Loucy (cell line): ENCODE measurements at regions not wholly inside any gene's neighbourhood (a gene's known extent, or its start where the extent isn't known, plus 50 kb on each side); places are given as distances from the start of the nearest gene placed in this dataset.

Source experiments
- H2AFZ ChIP-seq: fragments of 200-600 bp; sonication (generic); 2 replicates; pipeline ENCODE4 v1.6.0; 2016; ENCODE audit warnings: antibody characterized with exemption, mild to moderate bottlenecking, low read length, moderate library complexity
- H3F3A ChIP-seq: fragments of 200-600 bp; 2 replicates; pipeline ENCODE4 v1.6.0; 2016; ENCODE audit warnings: antibody characterized with exemption, low read depth, mild to moderate bottlenecking
- H3K27me3 ChIP-seq: fragments of 200-600 bp; sonication (generic); 2 replicates; pipeline ENCODE4 v1.6.1; 2014; ENCODE audit warnings: low read length, mild to moderate bottlenecking; ENCODE audit not compliant: insufficient read depth, poor library complexity, severe bottlenecking
- H3K36me3 ChIP-seq: fragments of 200-600 bp; sonication (generic); 2 replicates; pipeline ENCODE4 v1.6.1; 2016; ENCODE audit warnings: low read length; ENCODE audit not compliant: insufficient read depth
- H3K4me1 ChIP-seq: fragments of 200-600 bp; sonication (generic); 2 replicates; pipeline ENCODE4 v1.5.1; 2014; ENCODE audit warnings: low read length, mild to moderate bottlenecking; ENCODE audit not compliant: insufficient read depth, poor library complexity, severe bottlenecking
- H3K4me2 ChIP-seq: fragments of 200-600 bp; sonication (generic); 2 replicates; pipeline ENCODE4 v1.6.0; 2014; ENCODE audit warnings: antibody characterized with exemption, low read length, low read depth, mild to moderate bottlenecking; ENCODE audit not compliant: poor library complexity, severe bottlenecking
- H3K4me3 ChIP-seq: fragments of 200-600 bp; sonication (generic); 2 replicates; pipeline ENCODE4 v1.5.1; 2014; ENCODE audit warnings: low read length, mild to moderate bottlenecking, mixed read lengths; ENCODE audit not compliant: poor library complexity, severe bottlenecking
- H3K79me2 ChIP-seq: fragments of 200-600 bp; sonication (generic); 2 replicates; pipeline ENCODE4 v1.6.1; 2014; ENCODE audit warnings: low read length; ENCODE audit not compliant: insufficient read depth
- H3K9ac ChIP-seq: fragments of 200-600 bp; sonication (generic); 2 replicates; pipeline ENCODE4 v1.6.0; 2014; ENCODE audit warnings: mild to moderate bottlenecking, low read depth, low read length, moderate library complexity; ENCODE audit not compliant: poor library complexity, severe bottlenecking
- H3K9me2 ChIP-seq: fragments of 200-600 bp; sonication (generic); replicated peaks from 2 replicates; pipeline ENCODE4 v1.6.1; 2016; ENCODE audit warnings: low read depth, low read length, mixed read lengths
- H3K9me3 ChIP-seq: fragments of 200-600 bp; sonication (generic); 2 replicates; pipeline ENCODE4 v1.6.1; 2014; ENCODE audit warnings: mild to moderate bottlenecking, antibody characterized with exemption, low read length, low read depth; ENCODE audit not compliant: insufficient read depth
- H4K20me1 ChIP-seq: fragments of 200-600 bp; sonication (generic); 2 replicates; pipeline ENCODE4 v1.6.0; 2014; ENCODE audit warnings: antibody characterized with exemption, low read length, mild to moderate bottlenecking; ENCODE audit not compliant: insufficient read depth, poor library complexity, severe bottlenecking
- CTCF ChIP-seq: fragments of 200-600 bp; sonication (generic); conservative IDR thresholded peaks from 2 replicates; pipeline ENCODE4 v1.5.1; 2014; ENCODE audit warnings: mild to moderate bottlenecking, antibody characterized with exemption, low read length
- EZH2phosphoT487 ChIP-seq: fragments of 200-600 bp; IDR thresholded peaks from 2 replicates; pipeline ENCODE4 v1.6.1; 2018; ENCODE audit warnings: antibody characterized with exemption, mild to moderate bottlenecking, moderate library complexity, borderline replicate concordance

GRCh38 chr7:35526645-35527044 lies 168.3 kb downstream of the HERPUD2 start:
- no peaks in the 10 kb centered on the region for H3F3A ChIP-seq
- H3K9me3 ChIP-seq, result no peaks in the 10 kb centered on the region
- TF ChIP-seq EZH2phosphoT487 (no peak), CTCF (no peak)
- no peaks in the 10 kb centered on the region for H3K27me3 ChIP-seq
- no peak overlapping the region for H3K4me2 ChIP-seq
- H3K36me3 ChIP-seq, result no peaks in the 10 kb centered on the region
- no peaks in the 10 kb centered on the region for H3K4me1 ChIP-seq
- H3K4me3 ChIP-seq, result no peak overlapping the region
- no peak overlapping the region for H2AFZ ChIP-seq
- no peaks in the 10 kb centered on the region for H3K9me2 ChIP-seq
- H4K20me1 ChIP-seq, result no peaks in the 10 kb centered on the region
- H3K9ac ChIP-seq, result no peak overlapping the region
- H3K79me2 ChIP-seq, result no peaks in the 10 kb centered on the region

- Histone ChIP-seq H3K79me2 (no peaks in the 10 kb centered on the region), H3K4me2 (no peak overlapping the region), H4K20me1 (no peaks in the 10 kb centered on the region), H3K27me3 (no peaks in the 10 kb centered on the region), H3K36me3 (no peaks in the 10 kb centered on the region), H2AFZ (no peak overlapping the region), H3K4me1 (no peaks in the 10 kb centered on the region), H3K9me3 (no peaks in the 10 kb centered on the region), H3K4me3 (no peak overlapping the region), H3F3A (no peaks in the 10 kb centered on the region), H3K9ac (no peak overlapping the region), H3K9me2 (no peaks in the 10 kb centered on the region)
- TF ChIP-seq EZH2phosphoT487, result no peak
- no peak for TF ChIP-seq CTCF
These were observed 170.7 kb downstream of the HERPUD2 start for GRCh38 chr7:35524112-35524804.

- Histone ChIP-seq H3K36me3 (no peaks in the 10 kb centered on the region), H3K79me2 (no peaks in the 10 kb centered on the region), H3K9me2 (no peaks in the 10 kb centered on the region), H4K20me1 (no peaks in the 10 kb centered on the region), H2AFZ (no peak overlapping the region), H3K27me3 (no peaks in the 10 kb centered on the region), H3K4me1 (no peaks in the 10 kb centered on the region), H3K4me2 (no peak overlapping the region), H3K9me3 (no peaks in the 10 kb centered on the region), H3K4me3 (no peak overlapping the region), H3F3A (no peaks in the 10 kb centered on the region), H3K9ac (no peak overlapping the region)
- TF ChIP-seq EZH2phosphoT487 (no peak), CTCF (no peak)
These were observed 171.6 kb downstream of the HERPUD2 start for GRCh38 chr7:35523292-35523691.
